GM19099 (cell line): ENCODE measurements at regions not wholly inside any gene's neighbourhood (a gene's known extent, or its start where the extent isn't known, plus 50 kb on each side); places are given as distances from the start of the nearest gene placed in this dataset.
A peak's percentile ranks its signal among the peaks of the same experiment; 100 is the strongest.

Experiments
- POLR2A ChIP-seq: IDR thresholded peaks from 3 replicates; pipeline ENCODE4 v1.6.1; 2011; ENCODE audit warnings: low read depth; ENCODE audit not compliant: insufficient read length; ENCODE audit errors: extremely low read depth

DNA sequence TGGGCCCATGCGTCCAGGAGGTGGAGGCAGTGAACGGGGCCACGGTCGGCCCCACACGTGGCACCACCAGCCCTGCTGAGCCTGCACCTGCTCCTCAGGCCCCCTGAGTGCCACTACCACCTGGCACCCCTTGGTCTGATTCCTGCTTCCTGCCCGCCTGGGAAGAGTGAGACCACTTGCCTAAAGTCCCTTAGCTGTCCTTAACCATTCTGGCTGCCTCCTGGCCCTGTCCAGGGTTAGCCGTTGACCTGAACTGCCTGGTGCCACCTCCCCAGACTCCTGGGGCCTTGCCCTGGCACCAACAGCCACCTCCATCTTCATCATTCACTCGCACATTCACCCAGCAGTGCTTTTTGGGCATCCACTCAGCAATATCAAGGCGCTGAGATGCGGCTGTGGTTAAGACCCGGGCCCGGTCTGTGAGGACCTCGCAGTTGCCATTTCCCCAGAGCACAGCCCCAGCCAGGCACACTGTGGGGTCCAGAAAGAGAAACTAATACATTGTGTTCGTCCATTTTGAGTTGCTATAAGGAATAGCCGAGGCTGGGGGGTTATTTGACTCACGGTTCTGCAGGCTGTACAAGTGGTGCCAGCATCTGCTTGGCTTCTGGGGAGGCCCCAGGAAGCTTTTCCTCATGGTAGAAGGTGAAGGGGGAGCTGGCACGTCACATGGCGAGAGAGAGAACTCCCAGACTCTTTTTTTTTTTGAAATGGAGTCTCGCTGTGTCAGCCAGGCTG, 318.4 kb downstream of the SEC14L1 start:
- TF ChIP-seq POLR2A: no peak

DNA sequence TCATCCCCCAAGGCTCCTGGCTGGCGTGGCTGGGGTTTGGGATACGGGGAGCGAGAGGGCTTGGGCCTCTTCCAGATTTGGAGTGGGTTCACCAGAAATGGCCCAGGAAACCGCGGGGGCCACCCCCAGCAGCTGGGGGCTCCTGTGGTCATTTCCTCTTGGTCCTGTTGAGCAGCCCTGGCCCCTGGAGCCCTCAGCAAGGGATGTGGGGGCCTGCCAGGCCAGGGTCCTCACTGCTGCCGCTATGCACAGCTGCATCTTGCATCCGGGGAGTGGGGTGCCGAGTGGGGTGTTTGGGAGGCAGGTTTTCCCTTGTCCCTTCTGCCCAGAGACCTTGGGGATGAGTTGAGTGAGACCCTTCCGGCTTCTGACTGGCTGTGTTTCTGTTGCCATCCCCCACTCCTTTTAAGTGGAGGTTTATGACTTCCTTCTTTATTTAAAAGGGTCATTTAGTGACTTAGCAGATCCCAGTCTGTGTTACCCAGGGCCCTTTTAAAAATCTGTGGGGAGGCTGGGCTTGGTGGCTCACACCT, 319.8 kb downstream of the SEC14L1 start:
- no peak for TF ChIP-seq POLR2A

DNA sequence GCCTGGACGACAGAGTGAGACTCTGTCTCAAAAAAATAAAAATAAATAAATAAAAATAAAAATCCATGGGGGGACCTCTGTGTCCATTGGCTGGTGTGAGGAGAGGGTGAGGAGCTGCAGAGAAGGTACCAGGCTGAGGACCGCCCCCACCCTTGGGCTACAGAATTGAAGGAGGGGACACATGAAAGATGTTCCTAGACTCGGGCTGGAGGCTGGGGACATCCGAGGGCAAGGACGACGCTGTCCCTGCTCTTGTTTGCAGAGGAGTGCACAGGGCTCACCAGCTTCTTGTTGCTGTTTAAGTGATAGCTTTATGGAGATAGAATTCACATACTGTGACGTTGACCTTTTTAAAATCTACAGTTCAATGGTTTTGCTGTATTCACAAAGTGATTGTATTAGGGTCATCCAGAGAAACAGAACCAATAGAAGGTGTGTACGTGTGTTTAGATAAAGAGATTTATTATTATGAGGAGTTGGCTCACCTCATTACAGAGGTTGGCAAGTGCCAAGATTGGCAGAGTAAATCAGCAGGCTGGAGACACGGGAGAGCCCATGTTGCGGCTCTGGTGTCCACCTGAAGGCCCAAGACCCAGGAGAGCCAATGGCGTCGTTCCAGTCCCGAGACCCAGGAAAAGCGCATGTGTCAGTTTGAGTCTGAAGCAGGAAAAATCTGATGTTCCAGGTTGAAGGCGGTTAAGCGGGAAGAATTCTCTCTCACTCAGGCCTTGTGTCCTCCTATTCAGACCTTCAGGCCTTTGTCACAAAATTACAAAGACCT, 320.7 kb downstream of the SEC14L1 start:
- no peak for TF ChIP-seq POLR2A

- TF ChIP-seq POLR2A: peak; percentile 46
These were observed 321.3 kb downstream of the SEC14L1 start for GRCh38 chr17:77462090-77462489.

DNA sequence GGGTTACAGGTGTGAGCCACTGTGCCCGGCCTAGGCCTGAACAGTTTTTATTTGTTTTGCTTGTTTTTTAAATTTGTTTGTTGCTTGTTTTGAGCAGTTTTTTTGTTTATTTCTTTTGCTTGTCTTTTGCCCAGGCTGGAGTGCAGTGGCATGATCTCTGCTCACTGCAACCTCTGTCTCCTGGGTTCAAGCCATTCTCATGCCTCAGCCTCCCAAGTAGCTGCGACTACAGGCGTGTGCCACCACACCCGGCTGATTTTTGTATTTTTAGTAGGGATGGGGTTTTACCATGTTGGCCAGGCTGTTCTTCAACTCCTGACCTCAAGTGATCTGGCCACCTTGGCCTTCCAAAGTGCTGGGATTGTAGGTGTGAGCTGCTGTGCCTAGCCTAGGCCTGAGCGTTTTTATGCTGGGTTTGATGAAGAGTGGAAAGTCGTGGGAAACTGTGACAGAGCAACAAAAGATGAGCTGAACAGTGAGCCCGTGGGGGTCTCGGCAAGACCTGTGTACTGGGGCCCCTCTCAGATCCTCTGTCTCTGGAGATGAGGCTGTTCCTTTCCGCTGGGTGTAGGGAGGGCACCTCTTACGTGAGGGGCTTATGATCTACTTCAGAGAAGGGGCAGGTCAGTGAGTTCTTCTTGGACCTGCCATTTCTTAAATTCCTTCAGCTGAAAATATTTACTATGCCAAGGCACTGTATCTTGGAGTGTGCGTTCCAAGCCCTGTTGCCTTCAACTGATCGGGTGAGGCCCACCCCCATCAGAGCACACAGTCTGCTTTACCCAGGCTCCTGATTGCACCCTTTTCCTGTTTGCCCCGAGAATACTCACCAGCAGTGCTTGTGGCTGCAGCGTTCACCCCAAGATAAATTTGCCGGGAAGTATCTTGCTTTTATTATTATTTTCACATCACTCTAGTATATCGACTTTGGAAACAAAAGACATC, 322.1 kb downstream of the SEC14L1 start:
- no peak for TF ChIP-seq POLR2A

DNA sequence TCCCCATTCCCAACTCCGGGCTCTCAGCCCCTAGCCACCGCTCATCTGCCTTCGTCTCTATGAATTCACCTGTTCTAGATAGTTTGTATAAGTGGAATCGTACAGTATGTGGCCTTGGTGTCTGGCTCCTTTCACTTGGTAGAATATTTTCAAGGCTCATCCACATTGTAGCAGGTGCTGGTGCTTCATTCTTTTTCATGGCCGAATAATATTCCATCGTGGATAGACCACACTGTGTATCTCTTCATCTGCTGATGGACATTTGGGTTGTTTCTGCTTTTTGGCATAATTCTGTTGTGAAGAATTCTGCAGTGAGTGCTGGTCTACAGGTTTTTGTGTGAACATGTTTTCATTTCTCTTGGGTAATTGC, 324.2 kb downstream of the SEC14L1 start:
- no peak for TF ChIP-seq POLR2A

GRCh38 chr17:77465358-77466041, 324.7 kb downstream of the SEC14L1 start:
- TF ChIP-seq POLR2A: peak; percentile 28

DNA sequence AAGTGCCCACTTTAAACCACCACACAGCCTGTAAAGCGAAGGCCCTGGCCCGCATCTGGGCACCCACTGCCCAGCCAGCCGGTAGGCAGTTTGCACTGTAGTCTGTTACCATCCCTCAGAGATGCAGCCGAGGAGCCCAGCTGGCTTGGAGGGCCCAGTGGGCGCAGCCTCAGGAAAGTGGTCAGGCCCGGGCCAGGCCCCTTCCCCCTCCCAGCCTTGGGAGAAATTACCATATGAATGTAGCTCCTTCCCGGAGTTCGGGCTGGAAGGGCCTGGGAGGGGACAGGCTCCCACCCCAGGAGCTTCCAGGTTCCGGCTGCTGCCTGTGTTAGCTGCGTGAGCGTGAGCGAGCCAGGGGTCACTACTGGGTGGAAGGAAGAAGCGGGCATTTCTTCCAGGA, 325.4 kb downstream of the SEC14L1 start:
- TF ChIP-seq POLR2A: no peak

GRCh38 chr17:77466596-77467223, 325.9 kb downstream of the SEC14L1 start:
- no peak for TF ChIP-seq POLR2A

DNA sequence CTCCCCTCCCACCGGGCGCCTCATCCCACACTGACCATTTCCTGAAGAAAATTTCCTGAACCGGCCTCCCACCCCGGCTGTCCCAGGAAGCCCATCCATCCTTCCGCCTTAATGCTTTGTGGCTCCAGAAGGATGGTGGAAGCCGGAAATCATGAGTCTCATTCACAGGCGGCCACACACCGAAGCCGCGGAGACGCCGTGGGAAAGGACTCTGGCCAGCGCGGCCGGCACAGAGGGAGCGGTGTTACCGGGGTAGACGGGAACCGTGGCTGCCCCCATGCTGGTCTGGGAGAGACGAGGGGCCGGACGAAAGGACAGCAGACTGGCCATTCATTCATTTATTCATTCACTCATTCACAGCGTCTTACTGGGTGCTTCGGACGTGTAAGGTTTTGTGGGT, 326.8 kb downstream of the SEC14L1 start:
- TF ChIP-seq POLR2A: no peak

GRCh38 chr17:77468897-77469296, 328.1 kb downstream of the SEC14L1 start:
- no peak for TF ChIP-seq POLR2A

- TF ChIP-seq POLR2A: no peak
These were observed 329.6 kb downstream of the SEC14L1 start for GRCh38 chr17:77470330-77470786.

DNA sequence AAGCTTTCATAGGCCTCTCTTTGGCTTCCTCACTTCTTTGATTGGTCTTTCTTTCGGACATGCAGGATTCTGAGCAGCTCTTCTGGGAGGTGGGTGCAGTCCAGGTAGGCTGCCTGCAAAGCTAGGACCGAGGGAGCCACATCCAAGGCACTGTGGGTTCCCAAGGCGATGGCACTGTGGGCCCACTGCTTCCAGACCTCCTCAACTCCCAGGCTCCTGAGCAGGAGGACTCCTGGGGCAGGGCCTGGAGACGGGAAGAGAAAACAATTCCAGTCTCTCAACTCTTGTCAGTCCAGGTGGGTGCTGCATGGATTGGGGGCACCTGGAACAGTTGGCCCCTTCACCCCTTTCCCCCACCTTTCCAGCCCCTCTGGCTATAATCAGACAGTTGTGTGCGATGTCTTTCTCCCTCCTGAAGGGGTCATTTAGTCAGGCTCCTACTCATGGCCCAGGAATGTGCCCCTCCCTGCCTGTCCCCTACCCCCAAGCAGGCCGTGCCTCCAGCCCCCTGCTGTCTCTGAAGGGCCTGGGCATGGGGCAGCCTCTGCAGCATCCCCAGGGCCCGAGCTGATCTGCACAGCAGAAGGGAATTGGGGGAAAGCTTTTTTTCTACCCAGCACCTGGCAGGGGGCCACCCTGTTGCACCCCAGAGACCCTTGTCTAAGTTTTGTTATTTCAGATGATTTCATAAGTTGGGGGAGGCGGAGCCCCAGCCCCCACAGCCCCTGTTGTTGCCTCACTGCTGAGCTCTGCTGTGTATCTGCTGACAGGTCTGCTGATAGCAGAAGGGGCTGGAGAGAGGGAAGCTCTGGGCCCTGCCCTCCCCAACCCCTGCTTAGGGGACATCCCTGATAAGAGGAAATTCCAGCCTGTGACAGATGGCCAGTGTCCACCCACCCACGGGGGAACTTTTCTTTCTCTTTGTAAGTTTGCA, 330.3 kb downstream of the SEC14L1 start:
- TF ChIP-seq POLR2A: no peak
